HG03103 (cell line): ENCODE measurements at regions not wholly inside any gene's neighbourhood (a gene's known extent, or its start where the extent isn't known, plus 50 kb on each side); places are given as distances from the start of the nearest gene placed in this dataset.
"Not testable (repeated sequence)": the region's sequence is repeated elsewhere in the genome, so short reads cannot be mapped to it uniquely, and the experiment has no call there.

ENCODE experiments used
- ATAC-seq: cut with Tn5 transposase; IDR thresholded peaks from one replicate; pipeline ENCODE4 v1.9.1; 2021; ENCODE audit warnings: low read depth; ENCODE audit not compliant: unreplicated experiment

DNA sequence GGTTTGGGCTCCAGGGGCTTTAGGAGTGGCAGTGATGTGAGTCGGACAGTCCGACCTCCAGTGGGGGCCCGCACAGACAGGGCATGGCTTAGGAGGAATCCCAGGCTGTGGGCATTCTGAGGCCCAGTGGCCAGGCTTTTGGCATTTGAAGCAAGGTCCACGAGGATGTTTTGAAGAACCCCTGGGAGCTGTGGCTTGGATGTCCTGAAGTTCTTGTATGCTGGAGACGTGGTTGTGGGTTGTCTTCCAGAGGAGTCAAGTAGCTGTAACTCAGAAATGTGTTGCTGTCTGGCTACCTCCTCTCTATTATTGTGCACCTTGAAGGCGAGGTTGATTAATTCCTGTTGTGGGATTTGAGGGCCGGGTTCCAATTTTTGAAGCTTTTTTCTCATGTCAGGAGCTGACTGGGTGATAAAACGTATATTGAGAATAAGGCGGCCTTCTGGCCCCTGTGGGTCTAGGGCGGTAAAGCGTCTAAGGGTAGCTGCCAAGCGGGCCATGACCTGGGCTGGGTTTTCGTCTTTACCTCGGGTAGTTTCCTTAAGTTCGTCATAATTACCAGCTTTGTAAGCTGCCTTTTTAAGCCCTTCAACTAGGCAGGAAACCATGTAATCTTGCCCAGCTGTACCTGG lies 67.3 kb upstream of the EZR start:
- not testable (repeated sequence) for ATAC-seq

DNA sequence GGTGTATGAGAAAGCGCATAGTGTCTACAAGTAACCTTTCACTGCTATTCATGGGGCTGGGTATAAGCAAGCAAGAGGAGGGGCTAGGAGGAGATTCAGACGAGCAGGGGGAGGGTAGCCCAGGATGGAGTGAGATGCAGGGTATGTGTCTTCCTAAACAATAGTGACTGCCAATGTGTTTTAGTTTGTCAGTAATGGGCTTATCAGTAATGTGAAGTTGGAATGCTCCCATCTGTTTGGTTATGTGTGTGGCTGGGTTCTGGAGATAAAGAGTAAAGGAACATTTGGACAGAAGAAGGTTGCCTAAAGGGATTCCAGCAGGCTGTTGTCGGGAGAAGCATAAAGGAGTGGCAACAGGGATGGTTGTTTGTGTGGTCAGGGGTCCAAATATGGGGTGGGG lies 62.7 kb upstream of the EZR start:
- not testable (repeated sequence) for ATAC-seq

DNA sequence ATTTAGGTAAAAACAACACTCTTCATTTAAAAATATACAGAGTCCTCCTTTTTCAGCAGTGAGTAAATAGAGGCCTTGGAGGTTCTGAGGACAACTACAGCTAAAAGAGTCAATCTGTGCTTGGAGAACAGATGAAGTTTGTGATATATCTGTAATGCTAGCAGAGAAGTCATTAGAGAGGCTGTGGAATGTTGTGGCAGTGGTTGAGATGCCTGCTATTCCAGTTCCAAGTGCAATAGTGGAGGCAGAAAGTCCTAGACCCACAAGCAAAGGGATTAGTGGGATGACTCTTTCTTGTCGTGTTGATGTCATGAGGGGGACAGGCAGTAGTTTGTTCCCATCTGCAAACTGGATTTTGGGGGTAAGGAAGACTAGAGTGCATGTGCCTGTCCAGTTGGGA lies 62.1 kb upstream of the EZR start:
- ATAC-seq, result not testable (repeated sequence)

DNA sequence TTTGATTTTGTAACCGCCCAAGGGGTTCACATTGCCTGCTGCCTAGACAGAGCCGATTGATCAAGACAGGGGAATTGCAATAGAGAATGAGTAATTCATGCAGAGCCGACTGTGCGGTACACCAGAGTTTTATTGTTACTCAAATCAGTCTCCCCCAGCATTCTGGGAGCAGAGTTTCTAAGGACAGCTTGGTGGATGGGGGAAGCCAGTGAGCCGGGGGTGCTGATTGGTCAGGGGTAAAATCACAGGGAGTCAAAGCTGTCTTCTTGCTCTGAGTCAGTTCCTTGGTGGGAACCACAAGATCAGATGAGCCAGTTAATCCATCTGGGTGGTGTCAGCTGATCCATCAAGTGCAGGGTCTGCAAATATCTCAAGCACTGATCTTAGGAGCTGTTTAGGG lies 60.0 kb upstream of the EZR start:
- ATAC-seq, result no peak

DNA sequence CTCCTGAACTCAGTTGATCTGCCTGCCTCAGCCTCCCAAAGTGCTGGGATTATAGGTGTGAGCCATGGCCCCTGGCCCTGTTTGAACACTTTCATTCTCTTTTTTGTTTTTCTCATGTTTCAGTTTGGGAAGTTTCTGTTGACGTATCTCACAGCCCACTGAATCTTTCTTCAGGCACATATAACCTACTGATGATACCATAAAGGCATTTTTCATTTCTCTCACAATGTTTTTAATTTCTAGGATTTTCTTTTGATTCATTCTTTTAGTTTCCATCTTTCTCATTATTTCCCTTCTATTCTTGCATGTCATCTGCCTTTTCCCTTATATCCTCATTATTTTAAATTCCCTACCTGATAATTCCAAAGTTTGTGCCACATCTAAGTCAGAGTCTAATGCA lies 58.5 kb upstream of the EZR start:
- ATAC-seq, result no peak

DNA sequence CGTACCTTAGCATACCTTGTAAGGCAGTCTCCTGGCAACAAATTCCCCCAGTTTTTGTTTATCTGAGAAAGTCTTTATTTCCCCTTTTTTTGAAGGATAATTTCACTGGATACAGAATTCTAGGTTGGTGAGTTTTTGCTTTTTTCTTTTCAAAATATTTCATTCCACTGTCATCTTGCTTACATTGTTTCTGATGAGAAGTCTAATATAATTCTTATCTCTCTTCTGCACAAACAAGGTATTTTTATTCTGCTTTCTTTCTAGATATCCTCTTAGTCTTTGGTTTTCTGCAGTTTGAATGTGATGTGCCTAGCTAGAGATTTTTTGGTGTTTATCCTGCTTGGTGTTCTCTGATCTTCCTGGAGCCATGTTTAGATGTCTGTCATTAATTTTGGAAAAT lies 57.7 kb upstream of the EZR start:
- ATAC-seq, result no peak

DNA sequence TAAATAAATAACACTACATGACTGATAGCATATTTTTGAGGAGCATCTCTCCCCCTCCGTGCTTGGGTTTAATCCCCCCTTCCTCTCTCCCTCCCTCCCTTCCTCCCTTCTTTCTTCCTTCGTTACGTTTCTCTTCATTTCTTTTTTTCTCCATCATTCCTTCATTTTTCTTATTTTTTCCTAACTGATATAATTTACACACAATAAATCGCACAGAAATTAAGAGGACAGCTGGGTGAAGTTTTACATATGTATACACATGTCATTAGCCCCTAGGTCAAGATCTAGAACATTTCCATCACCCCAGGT lies 51.4 kb upstream of the EZR start:
- ATAC-seq, result no peak

DNA sequence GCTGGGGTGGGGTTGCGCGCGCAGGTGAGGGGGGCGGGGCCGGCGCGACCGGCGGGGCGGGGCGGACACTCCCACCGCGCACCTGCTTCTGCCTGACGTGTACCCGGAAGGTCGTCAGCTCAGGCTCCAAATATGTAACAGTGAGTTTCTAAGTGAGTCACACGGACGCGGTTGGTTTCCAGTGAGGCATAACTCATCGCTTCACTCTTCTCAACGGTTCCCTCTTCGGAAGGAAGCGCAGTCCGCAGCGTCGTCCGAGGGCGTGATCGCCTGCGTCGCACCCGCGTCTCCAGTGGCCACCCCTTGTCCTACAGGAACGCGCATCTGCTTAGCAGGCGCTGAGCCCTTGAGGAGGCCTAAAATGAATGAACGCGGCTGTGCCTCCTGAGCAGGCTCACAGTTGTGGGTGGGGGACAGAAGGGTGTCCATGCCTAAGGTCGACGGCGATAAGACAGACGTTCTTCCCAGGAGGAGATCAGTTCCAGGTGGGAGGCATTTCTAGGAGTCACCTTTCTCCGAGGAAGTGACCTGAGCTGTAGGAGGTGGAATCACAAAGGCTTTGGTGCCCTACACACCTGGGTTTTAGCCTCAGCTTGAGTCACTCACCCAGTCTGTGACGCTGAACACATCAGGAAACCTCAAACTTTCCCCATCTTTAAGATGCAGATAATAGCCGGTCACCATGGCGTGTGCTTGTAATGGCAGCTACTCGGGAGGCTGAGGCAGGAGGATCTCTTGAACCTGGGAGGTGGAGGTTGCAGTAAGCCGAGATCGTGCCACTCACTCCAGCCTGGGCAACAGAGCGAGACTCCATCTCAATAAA lies 50.9 kb upstream of the EZR start:
- ATAC-seq, result peak; percentile 93

DNA sequence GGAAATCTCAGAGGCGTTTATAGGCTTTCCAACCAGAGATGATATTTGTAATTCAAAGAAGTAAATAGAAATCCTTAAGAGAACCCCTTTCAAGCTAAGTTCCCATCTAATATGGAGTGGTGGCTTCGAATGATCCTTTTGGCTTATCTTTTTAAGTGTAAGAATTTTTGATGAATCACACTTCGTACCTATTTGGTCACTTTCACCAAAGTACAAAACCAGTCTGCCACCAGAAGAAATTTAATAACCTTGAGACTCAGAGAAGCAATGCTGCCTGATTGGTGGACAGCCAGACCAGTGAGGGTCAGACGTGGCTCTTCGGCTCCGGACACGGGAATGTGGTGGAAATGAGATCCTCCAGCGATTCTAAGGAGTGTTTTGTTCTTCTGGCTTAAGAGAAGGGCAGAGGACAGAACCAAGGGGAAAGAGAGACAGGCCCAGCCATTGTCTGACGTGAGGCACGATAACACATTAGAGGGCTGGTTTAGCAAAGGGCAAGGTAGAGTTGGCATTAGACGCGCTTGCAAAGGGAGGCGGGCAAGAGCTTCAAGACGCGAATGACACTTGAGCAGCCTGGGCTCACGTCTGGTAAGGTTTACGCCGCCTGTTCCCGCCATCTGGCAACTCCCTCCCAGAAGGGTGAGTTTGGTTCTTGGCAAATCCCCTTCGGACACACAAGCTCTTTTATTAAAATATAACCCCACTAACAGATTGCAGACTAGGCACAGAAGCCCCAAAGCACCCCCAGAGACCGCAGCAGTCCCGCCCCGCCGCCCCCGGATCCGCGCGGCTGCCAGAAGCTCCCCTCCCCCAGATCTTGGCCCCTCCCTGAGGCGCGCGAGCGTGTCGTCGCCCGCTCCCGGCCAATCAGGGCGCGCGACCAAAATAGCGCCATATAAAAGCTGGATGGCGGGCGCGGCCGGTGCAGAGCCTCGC lies 50.0 kb upstream of the EZR start:
- no peak for ATAC-seq
